ENCODE measurements at regions not wholly inside any gene's neighbourhood (a gene's known extent, or its start where the extent isn't known, plus 50 kb on each side); places are given as distances from the start of the nearest gene placed in this dataset.

DNA sequence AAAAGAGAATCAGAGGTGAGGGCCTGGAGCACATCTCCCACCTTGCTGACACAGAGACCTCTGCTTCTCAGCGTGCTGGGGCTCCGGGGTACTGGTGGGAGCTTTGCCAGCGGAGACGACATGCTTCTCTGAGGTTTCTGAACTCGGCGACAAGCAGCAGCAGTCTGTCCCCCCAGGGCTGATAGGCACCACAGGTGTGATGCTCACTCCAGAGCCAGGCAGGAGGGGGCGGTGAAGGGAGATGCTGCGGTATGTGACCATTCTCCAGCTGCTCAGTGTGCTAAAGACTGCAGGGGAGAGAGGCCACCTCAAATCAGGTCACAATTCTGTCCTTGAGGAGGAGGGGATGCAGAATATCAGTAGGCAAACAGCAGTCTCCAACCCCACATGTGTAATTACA lies 219.9 kb downstream of the ALDH8A1 start:
- Mint-ChIP-seq H3K4me3 (ENCODE audit: unreplicated experiment) (no peak overlapping the region), H3K27me3 (ENCODE audit: unreplicated experiment) (no peaks in the 10 kb centered on the region), H3K4me1 (ENCODE audit: low read depth, unreplicated experiment) (no peaks in the 10 kb centered on the region), H3K27ac (ENCODE audit: unreplicated experiment) (no peak overlapping the region), H3K36me3 (ENCODE audit: unreplicated experiment) (no peaks in the 10 kb centered on the region), H3K9me3 (ENCODE audit: unreplicated experiment) (peaks cover 1% of the 10 kb centered on the region)
- no peak for DNase-seq
- TF ChIP-seq, protein P1, sequence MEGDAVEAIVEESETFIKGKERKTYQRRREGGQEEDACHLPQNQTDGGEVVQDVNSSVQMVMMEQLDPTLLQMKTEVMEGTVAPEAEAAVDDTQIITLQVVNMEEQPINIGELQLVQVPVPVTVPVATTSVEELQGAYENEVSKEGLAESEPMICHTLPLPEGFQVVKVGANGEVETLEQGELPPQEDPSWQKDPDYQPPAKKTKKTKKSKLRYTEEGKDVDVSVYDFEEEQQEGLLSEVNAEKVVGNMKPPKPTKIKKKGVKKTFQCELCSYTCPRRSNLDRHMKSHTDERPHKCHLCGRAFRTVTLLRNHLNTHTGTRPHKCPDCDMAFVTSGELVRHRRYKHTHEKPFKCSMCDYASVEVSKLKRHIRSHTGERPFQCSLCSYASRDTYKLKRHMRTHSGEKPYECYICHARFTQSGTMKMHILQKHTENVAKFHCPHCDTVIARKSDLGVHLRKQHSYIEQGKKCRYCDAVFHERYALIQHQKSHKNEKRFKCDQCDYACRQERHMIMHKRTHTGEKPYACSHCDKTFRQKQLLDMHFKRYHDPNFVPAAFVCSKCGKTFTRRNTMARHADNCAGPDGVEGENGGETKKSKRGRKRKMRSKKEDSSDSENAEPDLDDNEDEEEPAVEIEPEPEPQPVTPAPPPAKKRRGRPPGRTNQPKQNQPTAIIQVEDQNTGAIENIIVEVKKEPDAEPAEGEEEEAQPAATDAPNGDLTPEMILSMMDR (IDR thresholded peaks at IDR 0.05; ENCODE audit: partially characterized antibody, unreplicated experiment), result no peak

DNA sequence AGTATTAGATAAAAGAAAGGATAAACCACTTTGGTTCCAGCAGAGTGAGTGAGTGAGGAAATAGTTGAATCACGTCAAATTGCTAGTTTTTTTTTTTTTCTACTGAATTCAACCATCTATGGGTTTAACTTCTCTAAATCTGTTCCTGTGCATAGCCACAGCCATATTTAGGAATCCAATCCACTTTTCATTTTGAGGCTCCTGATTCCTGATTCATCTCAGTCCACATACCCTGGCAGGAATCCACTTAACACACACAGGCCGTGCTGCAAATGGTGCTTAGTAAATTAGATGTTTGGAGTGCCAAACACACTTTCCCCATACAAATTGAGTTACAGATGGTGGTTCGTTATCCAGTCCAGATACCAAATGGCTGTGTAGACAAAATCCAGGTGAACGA lies 220.3 kb downstream of the ALDH8A1 start:
- DNase-seq, result no peak
- no peaks in the 10 kb centered on the region for H3K4me1 Mint-ChIP-seq (ENCODE audit: low read depth, unreplicated experiment)
- H3K27ac Mint-ChIP-seq (ENCODE audit: unreplicated experiment), result no peak overlapping the region
- TF ChIP-seq, protein P1 (IDR thresholded peaks at IDR 0.05; ENCODE audit: partially characterized antibody, unreplicated experiment), result no peak
- H3K4me3 Mint-ChIP-seq (ENCODE audit: unreplicated experiment), result no peak overlapping the region
- no peaks in the 10 kb centered on the region for H3K36me3 Mint-ChIP-seq (ENCODE audit: unreplicated experiment)
- no peaks in the 10 kb centered on the region for H3K27me3 Mint-ChIP-seq (ENCODE audit: unreplicated experiment)
- H3K9me3 Mint-ChIP-seq (ENCODE audit: unreplicated experiment), result peaks cover 1% of the 10 kb centered on the region

DNA sequence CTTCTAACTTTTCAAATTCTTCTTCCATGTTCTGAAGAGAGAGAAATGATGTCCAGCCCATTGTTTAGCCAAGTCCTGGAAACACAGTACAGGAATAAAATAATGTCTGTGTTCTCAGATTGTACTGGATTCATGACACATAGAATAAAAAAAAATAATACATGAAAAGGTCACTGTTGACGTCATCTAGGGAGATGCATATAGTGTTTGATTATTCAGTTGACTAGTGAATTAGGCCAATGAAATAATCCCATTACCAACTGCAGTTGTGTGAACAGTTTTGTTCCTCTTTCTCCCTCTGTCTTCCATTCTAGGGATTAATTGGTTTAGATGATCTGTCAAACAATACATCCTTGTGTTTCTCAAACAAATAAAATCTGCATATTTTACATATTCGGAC lies 222.8 kb downstream of the ALDH8A1 start:
- TF ChIP-seq, protein P1 (IDR thresholded peaks at IDR 0.05; ENCODE audit: partially characterized antibody, unreplicated experiment), result no peak
- Mint-ChIP-seq H3K36me3 (ENCODE audit: unreplicated experiment) (no peaks in the 10 kb centered on the region), H3K27ac (ENCODE audit: unreplicated experiment) (no peak overlapping the region), H3K4me3 (ENCODE audit: unreplicated experiment) (no peak overlapping the region), H3K27me3 (ENCODE audit: unreplicated experiment) (no peaks in the 10 kb centered on the region), H3K9me3 (ENCODE audit: unreplicated experiment) (peaks cover 1% of the 10 kb centered on the region), H3K4me1 (ENCODE audit: low read depth, unreplicated experiment) (no peaks in the 10 kb centered on the region)
- DNase-seq, result no peak

DNA sequence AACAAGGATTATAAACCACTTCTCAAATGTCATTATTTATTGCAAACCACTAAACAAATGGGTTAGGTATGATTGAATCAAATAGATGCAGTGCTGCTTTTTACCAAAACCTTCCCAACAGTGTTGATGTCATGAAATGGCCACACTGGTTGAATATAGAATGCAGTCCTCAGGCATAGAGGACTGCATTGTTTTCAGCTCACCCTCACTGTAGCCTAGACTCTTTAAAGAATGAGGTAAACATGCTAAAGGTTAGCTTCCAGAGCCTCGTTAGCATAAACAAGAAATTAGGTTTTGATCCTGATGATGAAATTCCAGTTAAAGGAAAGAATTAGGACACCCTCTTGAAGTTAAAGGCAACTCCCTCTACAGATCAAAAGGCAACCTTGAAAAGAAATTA lies 224.3 kb downstream of the ALDH8A1 start:
- Mint-ChIP-seq H3K4me1 (ENCODE audit: low read depth, unreplicated experiment) (no peaks in the 10 kb centered on the region), H3K27me3 (ENCODE audit: unreplicated experiment) (no peaks in the 10 kb centered on the region), H3K4me3 (ENCODE audit: unreplicated experiment) (no peak overlapping the region), H3K9me3 (ENCODE audit: unreplicated experiment) (peaks cover 1% of the 10 kb centered on the region), H3K27ac (ENCODE audit: unreplicated experiment) (no peak overlapping the region), H3K36me3 (ENCODE audit: unreplicated experiment) (no peaks in the 10 kb centered on the region)
- no peak for DNase-seq
- TF ChIP-seq, protein P1 (IDR thresholded peaks at IDR 0.05; ENCODE audit: partially characterized antibody, unreplicated experiment), result no peak

DNA sequence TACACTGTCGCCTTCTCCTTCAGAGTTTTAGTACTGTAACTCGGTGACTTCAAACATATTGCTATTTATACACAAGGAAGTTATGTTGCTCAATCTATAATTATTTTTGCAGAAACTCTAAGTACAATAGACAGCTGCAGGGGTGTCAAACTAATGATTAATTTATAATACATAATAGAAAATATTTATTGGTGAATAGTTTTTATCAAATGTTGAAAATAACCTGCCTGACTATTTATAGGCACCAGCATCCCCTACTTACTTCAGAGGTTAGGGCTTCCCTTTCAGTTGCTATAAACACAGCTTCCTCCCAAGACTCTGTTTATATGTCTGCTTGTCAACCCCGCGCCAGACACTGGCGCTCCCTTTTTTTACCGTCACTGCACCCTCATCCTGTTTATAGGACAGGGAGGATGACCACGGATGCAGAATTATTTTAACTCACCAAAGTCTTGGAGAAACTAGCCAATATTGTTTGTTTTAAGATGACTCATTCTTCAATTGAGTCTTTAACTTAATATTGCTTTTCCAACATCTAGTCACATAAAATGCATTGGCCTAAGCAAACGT lies 225.0 kb downstream of the ALDH8A1 start:
- H3K4me3 Mint-ChIP-seq (ENCODE audit: unreplicated experiment), result no peak overlapping the region
- TF ChIP-seq, protein P1 (IDR thresholded peaks at IDR 0.05; ENCODE audit: partially characterized antibody, unreplicated experiment), result no peak
- no peaks in the 10 kb centered on the region for H3K27me3 Mint-ChIP-seq (ENCODE audit: unreplicated experiment)
- no peaks in the 10 kb centered on the region for H3K4me1 Mint-ChIP-seq (ENCODE audit: low read depth, unreplicated experiment)
- no peak for DNase-seq
- no peak overlapping the region for H3K27ac Mint-ChIP-seq (ENCODE audit: unreplicated experiment)
- H3K9me3 Mint-ChIP-seq (ENCODE audit: unreplicated experiment), result peaks cover 1% of the 10 kb centered on the region
- H3K36me3 Mint-ChIP-seq (ENCODE audit: unreplicated experiment), result no peaks in the 10 kb centered on the region

Measured in glutamatergic neuron (in vitro differentiated cells).